ENCODE measurements at regions not wholly inside any gene's neighbourhood (a gene's known extent, or its start where the extent isn't known, plus 50 kb on each side); places are given as distances from the start of the nearest gene placed in this dataset.
"Not testable (repeated sequence)": the region's sequence is repeated elsewhere in the genome, so short reads cannot be mapped to it uniquely, and the experiment has no call there.

- DNase-seq = no peak
These were observed 134.1 kb upstream of the SERPINE2 start for GRCh38 chr2:224173210-224173609.

GRCh38 chr2:224171226-224171625, 132.1 kb upstream of the SERPINE2 start:
- DNase-seq = no peak

GRCh38 chr2:224169847-224170246, 130.8 kb upstream of the SERPINE2 start:
- no peak for DNase-seq

- DNase-seq = not testable (repeated sequence)
These were observed 128.7 kb upstream of the SERPINE2 start for GRCh38 chr2:224167781-224168180.

GRCh38 chr2:224166654-224167053, 127.6 kb upstream of the SERPINE2 start:
- no peak for DNase-seq

GRCh38 chr2:224165901-224166319, 126.8 kb upstream of the SERPINE2 start:
- no peak for DNase-seq

- DNase-seq = no peak
These were observed 124.7 kb upstream of the SERPINE2 start for GRCh38 chr2:224163566-224164307.

GRCh38 chr2:224162122-224162521, 123.0 kb upstream of the SERPINE2 start:
- no peak for DNase-seq

- no peak for DNase-seq
These were observed 122.6 kb upstream of the SERPINE2 start for GRCh38 chr2:224161712-224162111.

GRCh38 chr2:224160917-224161316, 121.8 kb upstream of the SERPINE2 start:
- DNase-seq = peak; percentile 32

GRCh38 chr2:224159345-224159928, 120.4 kb upstream of the SERPINE2 start:
- DNase-seq = no peak

- no peak for DNase-seq
These were observed 119.7 kb upstream of the SERPINE2 start for GRCh38 chr2:224158831-224159230.

GRCh38 chr2:224158061-224158460, 119.0 kb upstream of the SERPINE2 start:
- DNase-seq = no peak

GRCh38 chr2:224157655-224158054, 118.6 kb upstream of the SERPINE2 start:
- DNase-seq = peak; percentile 87

GRCh38 chr2:224156436-224156835, 117.3 kb upstream of the SERPINE2 start:
- no peak for DNase-seq

GRCh38 chr2:224155896-224156295, 116.8 kb upstream of the SERPINE2 start:
- DNase-seq = no peak

- DNase-seq = no peak
These were observed 116.3 kb upstream of the SERPINE2 start for GRCh38 chr2:224155371-224155770.

- no peak for DNase-seq
These were observed 112.7 kb upstream of the SERPINE2 start for GRCh38 chr2:224151680-224152310.

GRCh38 chr2:224151161-224151560, 112.1 kb upstream of the SERPINE2 start:
- no peak for DNase-seq

GRCh38 chr2:224148058-224148457, 109.0 kb upstream of the SERPINE2 start:
- not testable (repeated sequence) for DNase-seq

- no peak for DNase-seq
These were observed 108.1 kb upstream of the SERPINE2 start for GRCh38 chr2:224147174-224147573.

- no peak for DNase-seq
These were observed 107.5 kb upstream of the SERPINE2 start for GRCh38 chr2:224146356-224147160.

- no peak for DNase-seq
These were observed 106.8 kb upstream of the SERPINE2 start for GRCh38 chr2:224145751-224146355.
